ENCODE measurements at regions not wholly inside any gene's neighbourhood (a gene's known extent, or its start where the extent isn't known, plus 50 kb on each side); places are given as distances from the start of the nearest gene placed in this dataset.

- ChIA-PET CTCF (no interaction called here), POLR2A (no interaction called here)
- DNase-seq (ENCODE audit: extremely low spot score) = no peak
- TF ChIP-seq, protein P1, sequence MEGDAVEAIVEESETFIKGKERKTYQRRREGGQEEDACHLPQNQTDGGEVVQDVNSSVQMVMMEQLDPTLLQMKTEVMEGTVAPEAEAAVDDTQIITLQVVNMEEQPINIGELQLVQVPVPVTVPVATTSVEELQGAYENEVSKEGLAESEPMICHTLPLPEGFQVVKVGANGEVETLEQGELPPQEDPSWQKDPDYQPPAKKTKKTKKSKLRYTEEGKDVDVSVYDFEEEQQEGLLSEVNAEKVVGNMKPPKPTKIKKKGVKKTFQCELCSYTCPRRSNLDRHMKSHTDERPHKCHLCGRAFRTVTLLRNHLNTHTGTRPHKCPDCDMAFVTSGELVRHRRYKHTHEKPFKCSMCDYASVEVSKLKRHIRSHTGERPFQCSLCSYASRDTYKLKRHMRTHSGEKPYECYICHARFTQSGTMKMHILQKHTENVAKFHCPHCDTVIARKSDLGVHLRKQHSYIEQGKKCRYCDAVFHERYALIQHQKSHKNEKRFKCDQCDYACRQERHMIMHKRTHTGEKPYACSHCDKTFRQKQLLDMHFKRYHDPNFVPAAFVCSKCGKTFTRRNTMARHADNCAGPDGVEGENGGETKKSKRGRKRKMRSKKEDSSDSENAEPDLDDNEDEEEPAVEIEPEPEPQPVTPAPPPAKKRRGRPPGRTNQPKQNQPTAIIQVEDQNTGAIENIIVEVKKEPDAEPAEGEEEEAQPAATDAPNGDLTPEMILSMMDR (IDR thresholded peaks at IDR 0.05; ENCODE audit: control extremely low read depth, extremely low read depth, low read depth, missing control alignments) = no peak
These were observed 1233.1 kb downstream of the C4orf33 start for GRCh38 chr4:130329036-130329435.

GRCh38 chr4:130333241-130333759, 1237.3 kb downstream of the C4orf33 start:
- CTCF ChIA-PET = no interaction called here
- no peak for DNase-seq (ENCODE audit: extremely low spot score)
- TF ChIP-seq, protein P1 (IDR thresholded peaks at IDR 0.05; ENCODE audit: control extremely low read depth, extremely low read depth, low read depth, missing control alignments) = no peak
- POLR2A ChIA-PET = no interaction called here

GRCh38 chr4:130335417-130336194, 1239.7 kb downstream of the C4orf33 start:
- ChIA-PET CTCF (interaction anchor here (1.0 to 2.6 kb wide), 9 partner anchors 7 to 473 kb away, joined by 3 to 15 read pairs (median 5); no protein-coding TSS in a partner anchor), POLR2A (no interaction called here)
- DNase-seq (ENCODE audit: extremely low spot score) = no peak
- TF ChIP-seq, protein P1 (IDR thresholded peaks at IDR 0.05; ENCODE audit: control extremely low read depth, extremely low read depth, low read depth, missing control alignments) = no peak

DNA sequence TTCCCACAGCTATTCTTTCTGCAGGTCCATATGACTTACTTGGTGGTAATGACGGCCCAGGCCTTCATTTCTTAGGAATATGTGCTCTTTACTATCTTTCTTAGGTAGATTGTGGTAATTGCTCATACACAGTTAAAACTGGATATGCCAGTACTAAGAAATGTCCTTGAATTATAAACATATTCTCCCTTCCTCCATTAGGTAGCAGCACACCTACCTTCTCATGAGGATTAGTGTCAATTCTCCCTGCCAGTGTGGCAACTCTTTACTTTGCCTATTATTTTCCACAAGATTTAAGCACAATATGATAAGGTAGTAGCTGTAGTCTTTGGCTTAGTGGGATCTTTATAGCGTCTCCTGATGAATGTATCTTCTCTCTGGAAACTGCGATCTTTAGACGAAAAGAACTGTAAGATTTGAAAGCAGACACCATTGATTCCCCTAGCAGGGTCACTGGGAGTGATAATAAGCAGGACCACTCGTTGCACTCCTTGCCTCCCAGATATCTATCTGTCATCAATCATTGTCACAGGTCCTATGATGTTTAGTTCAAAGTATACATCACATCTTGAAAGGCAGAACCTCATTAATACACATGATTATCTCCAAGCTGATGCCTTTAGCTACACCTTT, 1240.7 kb downstream of the C4orf33 start:
- POLR2A ChIA-PET = no interaction called here
- TF ChIP-seq, protein P1 (IDR thresholded peaks at IDR 0.05; ENCODE audit: control extremely low read depth, extremely low read depth, low read depth, missing control alignments) = peak; percentile 57
- no peak for DNase-seq (ENCODE audit: extremely low spot score)
- CTCF ChIA-PET = interaction anchor here (1.0 to 2.6 kb wide), 10 partner anchors 9 to 472 kb away, joined by 3 to 15 read pairs (median 6); no protein-coding TSS in a partner anchor

DNA sequence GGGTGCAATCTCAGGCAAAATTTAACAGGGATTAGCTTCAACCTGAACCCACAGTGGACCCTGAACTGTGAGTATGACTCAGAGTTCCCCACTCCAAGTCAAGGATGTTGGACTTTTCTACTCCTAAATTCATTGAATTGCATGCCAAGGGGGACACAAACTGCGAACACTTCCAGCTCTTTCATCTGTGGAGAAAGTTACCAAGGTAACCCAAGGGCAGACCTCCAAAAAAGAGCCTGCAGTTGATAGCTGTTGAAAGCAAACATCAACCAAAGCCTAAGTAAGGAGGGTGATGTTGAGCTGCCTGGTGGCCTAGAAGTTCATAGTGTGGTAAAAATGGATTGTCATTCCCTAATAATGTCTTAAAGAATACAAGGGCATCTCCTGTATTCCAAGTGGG, 1242.9 kb downstream of the C4orf33 start:
- no peak for DNase-seq (ENCODE audit: extremely low spot score)
- TF ChIP-seq, protein P1 (IDR thresholded peaks at IDR 0.05; ENCODE audit: control extremely low read depth, extremely low read depth, low read depth, missing control alignments) = no peak
- POLR2A ChIA-PET = no interaction called here
- CTCF ChIA-PET = interaction anchor here (1.0 kb wide), 1 partner anchor 17 kb away, joined by 3 read pairs; no protein-coding TSS in a partner anchor

DNA sequence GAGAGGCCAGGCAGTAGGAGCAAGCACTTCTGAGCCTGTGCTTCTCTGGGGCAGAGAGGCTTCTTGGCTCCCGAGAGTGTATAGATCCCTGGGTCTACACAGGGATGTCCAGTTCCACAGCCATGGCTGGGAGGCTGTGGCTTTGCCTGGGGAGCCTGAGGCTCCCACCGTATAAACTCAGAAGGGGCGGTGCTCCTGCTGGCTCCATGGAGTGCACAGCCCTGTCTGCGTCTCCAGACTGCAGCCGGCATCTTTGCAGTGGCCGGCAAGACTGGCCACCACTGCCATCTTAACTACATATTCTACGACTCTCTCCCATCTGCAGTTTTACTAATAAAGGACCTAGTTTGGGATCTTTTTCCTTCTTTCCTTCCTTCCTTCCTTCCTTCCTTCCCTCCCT, 1253.8 kb downstream of the C4orf33 start:
- POLR2A ChIA-PET = no interaction called here
- no peak for DNase-seq (ENCODE audit: extremely low spot score)
- TF ChIP-seq, protein P1 (IDR thresholded peaks at IDR 0.05; ENCODE audit: control extremely low read depth, extremely low read depth, low read depth, missing control alignments) = no peak
- CTCF ChIA-PET = interaction anchor here (1.0 to 1.7 kb wide), 2 partner anchors 9 to 13 kb away, joined by 3 to 5 read pairs; no protein-coding TSS in a partner anchor

All from GM10248 (cell line).